K562 (cell line): ENCODE measurements at regions not wholly inside any gene's neighbourhood (a gene's known extent, or its start where the extent isn't known, plus 50 kb on each side); places are given as distances from the start of the nearest gene placed in this dataset.

Experiments
- ATAC-seq: fragments of 200-7000 bp; cut with Tn5 transposase; 3 replicates; pipeline ENCODE4 v1.9.1; 2020; ENCODE audit warnings: moderate library complexity
- BruUV-seq: library from RNA; stranded (reverse); fragments of 400-500 nt; replicated peaks from 2 replicates; lab custom pipeline; 2021; lab: Mats Ljungman, UMichigan
- CTCF ChIA-PET: fragments of 300-600 bp; formaldehyde crosslinking; extraction: SDS; loops from one replicate; lab custom pipeline; 2021; ENCODE audit warnings: low intra/inter-chr PET ratio; lab: Yijun Ruan, JAX
- POLR2A ChIA-PET: fragments of 300-600, 350-650 bp; sonication (Branson Sonifier 250); formaldehyde crosslinking; extraction: SDS; loops from one replicate; lab custom pipeline; 2021; ENCODE audit warnings: antibody characterized with exemption, inconsistent platforms; lab: Yijun Ruan, JAX
- DNase-seq, 4 experiments: peaks; one replicate each; pipeline versions ENCODE4 v3.0.0 to v3.0.0-alpha.2; 2011 to 2018; ENCODE audit warnings: low spot score in 3 of 4, mixed read lengths in 3 of 4; ENCODE audit errors: extremely low read depth in 1 of 4
- FAIRE-seq: peaks from 2 replicates; lab custom pipeline; 2011; peaks lifted over from hg19 to GRCh38; lab: Jason Lieb, UNC
- H2AFZ ChIP-seq: 2 replicates; pipeline ENCODE4 v1.6.0; 2011; ENCODE audit warnings: low read depth, low read length, control low read depth, inconsistent platforms
- H3K27ac ChIP-seq: fragments of 200-600 bp; 3 replicates; pipeline ENCODE4 v1.8.0; 2011; ENCODE audit warnings: low read depth, mild to moderate bottlenecking, control low read depth, inconsistent platforms, low read length, moderate library complexity, mixed read lengths; ENCODE audit errors: extremely low read depth
- H3K27me3 ChIP-seq, 2 experiments: fragments of 300-600 bp in 1 of 2; 2 replicates in 1 of 2; 3 replicates in 1 of 2; pipeline versions ENCODE4 v1.6.0 to v1.8.0; 2011; ENCODE audit warnings: inconsistent platforms in 2 of 2, low read length in 2 of 2, mild to moderate bottlenecking in 1 of 2, mixed read lengths in 1 of 2, moderate library complexity in 1 of 2; ENCODE audit not compliant: control insufficient read depth in 2 of 2, insufficient read depth in 2 of 2
- H3K36me3 ChIP-seq: fragments of 300-600 bp; 3 replicates; pipeline ENCODE4 v1.8.0; 2011; ENCODE audit warnings: mild to moderate bottlenecking, low read length, inconsistent platforms; ENCODE audit not compliant: control insufficient read depth, insufficient read depth
- H3K4me1 ChIP-seq, 2 experiments: fragments of 200-600 bp in 1 of 2; replicated peaks in 1 of 2; 2 replicates in 1 of 2; 3 replicates in 1 of 2; pipeline versions ENCODE4 v1.5.1 to v1.8.0; 2011; ENCODE audit warnings: inconsistent platforms in 2 of 2, low read length in 2 of 2, mild to moderate bottlenecking in 1 of 2, mixed read lengths in 1 of 2, moderate library complexity in 1 of 2; ENCODE audit not compliant: control insufficient read depth in 2 of 2, insufficient read depth in 2 of 2
- H3K4me2 ChIP-seq: 2 replicates; pipeline ENCODE4 v1.6.1; 2011; ENCODE audit warnings: low read length, control low read depth, inconsistent platforms, mixed read lengths; ENCODE audit not compliant: insufficient read depth
- H3K4me3 ChIP-seq: fragments of 200-600 bp; sonication (generic), shearing (Covaris generic); 2 replicates; pipeline ENCODE4 v1.5.1; 2016; ENCODE audit warnings: control low read depth, inconsistent platforms
- H3K79me2 ChIP-seq: fragments of 200-600 bp; 3 replicates; pipeline ENCODE4 v1.8.0; 2011; ENCODE audit warnings: low read length, inconsistent platforms; ENCODE audit not compliant: control insufficient read depth, insufficient read depth
- H3K9ac ChIP-seq, 2 experiments: 2 replicates each; pipeline versions ENCODE4 v1.6.0 to v1.6.1; 2011; ENCODE audit warnings: low read depth in 2 of 2, low read length in 2 of 2, control low read depth in 1 of 2, inconsistent platforms in 1 of 2, mild to moderate bottlenecking in 1 of 2, mixed read lengths in 1 of 2; ENCODE audit not compliant: insufficient read depth in 1 of 2
- H3K9me1 ChIP-seq: one replicate; pipeline ENCODE4 v1.6.0; 2011; ENCODE audit warnings: inconsistent platforms, mild to moderate bottlenecking, low read length, moderate library complexity; ENCODE audit not compliant: control insufficient read depth, insufficient read depth
- H3K9me3 ChIP-seq: replicated peaks from 2 replicates; pipeline ENCODE4 v1.5.1; 2011; ENCODE audit warnings: low read depth, low read length, inconsistent platforms; ENCODE audit not compliant: control insufficient read depth, insufficient read depth
- H4K20me1 ChIP-seq: replicated peaks from 2 replicates; pipeline ENCODE4 v1.6.1; 2011; ENCODE audit warnings: low read length, inconsistent platforms, mixed read lengths; ENCODE audit not compliant: control insufficient read depth, insufficient read depth
- BRF1 ChIP-seq: IDR thresholded peaks from 3 replicates; pipeline ENCODE4 v1.6.1; 2011; ENCODE audit warnings: borderline replicate concordance, mild to moderate bottlenecking; ENCODE audit not compliant: insufficient read length; ENCODE audit errors: extremely low read depth
- DACH1 ChIP-seq: fragments of 450-650 bp; IDR thresholded peaks from 2 replicates; pipeline ENCODE4 v1.6.1; 2018; ENCODE audit not compliant: partially characterized antibody
- ETV5 ChIP-seq: sonication (generic); formaldehyde crosslinking; IDR thresholded peaks from 2 replicates; pipeline ENCODE4 v1.4.0; 2020; ENCODE audit warnings: low read depth, mild to moderate bottlenecking, missing genetic modification reagents
- HSF4 ChIP-seq: fragments of 250-450 bp; sonication (Bioruptor Pico); IDR thresholded peaks from 2 replicates; pipeline ENCODE4 v2.1.2; 2022; ENCODE audit warnings: mild to moderate bottlenecking, moderate library complexity, borderline replicate concordance
- RBFOX2 ChIP-seq: fragments of 200-400 bp; formaldehyde crosslinking; IDR thresholded peaks from 2 replicates; pipeline ENCODE4 v1.6.1; 2017; ENCODE audit warnings: low read depth, mild to moderate bottlenecking, low read length, moderate library complexity
- RHOXF2B ChIP-seq: fragments of 250-450 bp; sonication (Bioruptor Pico); conservative IDR thresholded peaks from 2 replicates; pipeline ENCODE4 v1.5.1; 2021
- SRSF1 ChIP-seq: fragments of 200-400 bp; formaldehyde crosslinking; IDR thresholded peaks from 2 replicates; pipeline ENCODE4 v1.6.1; 2017; ENCODE audit warnings: mild to moderate bottlenecking, low read depth, low read length, moderate library complexity
- WGBS: fragments of 100-300 bp; shearing (Covaris generic); methylation state at CpG from one replicate; pipeline ENCODE4 v1.1.6; 2016; ENCODE audit warnings: low coverage, mixed read lengths; ENCODE audit not compliant: insufficient coverage; ENCODE audit errors: missing lambda C conversion rate; 5-methylcytosine and 5-hydroxymethylcytosine counted together
- in situ Hi-C: fragments of 300-500 bp; cut with MboI; formaldehyde crosslinking; loops from 4 replicates; pipeline ENCODE4 v1.15.0; 2018; ENCODE audit warnings: inconsistent platforms, mixed read lengths
- intact Hi-C: fragments of 100-400 bp; cut with micrococcal nuclease; formaldehyde crosslinking; loops from 2 replicates; pipeline ENCODE4 v1.14.2; 2022
- TF ChIP-seq, protein P1 (sequence below): sonication (generic); formaldehyde crosslinking; IDR thresholded peaks from 2 replicates; pipeline ENCODE4 v1.9.0; 2022; ENCODE audit warnings: mild to moderate bottlenecking, missing genetic modification reagents
- TF ChIP-seq, protein P2 (sequence below): fragments of 250-450 bp; sonication (Bioruptor Pico); IDR thresholded peaks from 2 replicates; pipeline ENCODE4 v1.6.1; 2021; ENCODE audit warnings: mild to moderate bottlenecking
- TF ChIP-seq, protein P3 (sequence below), 2 experiments: fragments of 450-650 bp in 1 of 2; IDR thresholded peaks; 2 replicates each; pipeline ENCODE4 v1.6.1; 2011 to 2017; ENCODE audit warnings: low read depth in 2 of 2, antibody characterized with exemption in 1 of 2, borderline replicate concordance in 1 of 2, low read length in 1 of 2, mild to moderate bottlenecking in 1 of 2, mixed read lengths in 1 of 2; ENCODE audit not compliant: control insufficient read depth in 1 of 2

DNA sequence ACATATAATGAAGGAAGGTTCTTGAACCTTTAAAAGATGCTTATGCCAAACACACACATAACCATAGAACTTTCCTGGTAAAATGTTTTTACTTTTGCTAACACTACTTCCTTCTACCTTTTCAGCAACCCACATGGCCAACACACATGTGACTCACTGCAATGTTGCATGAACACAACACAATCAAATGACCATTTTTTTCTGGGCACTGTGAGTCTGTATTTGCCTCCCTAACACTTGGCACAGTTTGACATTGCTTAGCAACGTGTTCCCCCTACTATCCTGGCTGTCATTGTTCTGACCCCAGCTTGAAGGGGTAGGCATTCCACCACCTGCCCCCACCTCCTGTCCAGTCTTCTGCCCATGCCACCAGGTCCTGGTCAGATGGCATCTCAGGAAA, 169.4 kb upstream of the PRNP start:
- BruUV-seq, result no TSS peak
- Histone ChIP-seq H3K9ac (no peak overlapping the region), H3K9me1 (no peaks in the 10 kb centered on the region), H3K4me2 (no peak overlapping the region), H2AFZ (no peak overlapping the region), H3K9me3 (no peaks in the 10 kb centered on the region), H3K27me3 (peaks cover 0 to 6% of the 10 kb centered on the region in 2 experiments; a peak in 1 of 5 replicates), H3K36me3 (no peaks in the 10 kb centered on the region), H3K79me2 (no peaks in the 10 kb centered on the region), H3K4me3 (no peak overlapping the region), H4K20me1 (no peaks in the 10 kb centered on the region), H3K4me1 (no peaks in the 10 kb centered on the region), H3K27ac (no peak overlapping the region)
- in situ Hi-C loops, result no loop called here
- FAIRE-seq (no peak), DNase-seq (no peak), ATAC-seq (no peak)
- ChIA-PET POLR2A (no interaction called here), CTCF (no interaction called here)
- WGBS, result 0% methylated on average over 1 of the region's 1 CpG
- intact Hi-C loops, result no loop called here
- no peak for TF ChIP-seq BRF1
- TF ChIP-seq RHOXF2B (CRISPR knock-in tag), result no peak
- no peak for TF ChIP-seq RBFOX2
- TF ChIP-seq, protein P1, sequence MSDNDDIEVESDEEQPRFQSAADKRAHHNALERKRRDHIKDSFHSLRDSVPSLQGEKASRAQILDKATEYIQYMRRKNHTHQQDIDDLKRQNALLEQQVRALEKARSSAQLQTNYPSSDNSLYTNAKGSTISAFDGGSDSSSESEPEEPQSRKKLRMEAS, result no peak
- TF ChIP-seq, protein P2, sequence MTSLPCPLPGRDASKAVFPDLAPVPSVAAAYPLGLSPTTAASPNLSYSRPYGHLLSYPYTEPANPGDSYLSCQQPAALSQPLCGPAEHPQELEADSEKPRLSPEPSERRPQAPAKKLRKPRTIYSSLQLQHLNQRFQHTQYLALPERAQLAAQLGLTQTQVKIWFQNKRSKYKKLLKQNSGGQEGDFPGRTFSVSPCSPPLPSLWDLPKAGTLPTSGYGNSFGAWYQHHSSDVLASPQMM, result no peak
- no peak for TF ChIP-seq HSF4 (CRISPR knock-in tag)
- no peak for TF ChIP-seq SRSF1
- no peak for TF ChIP-seq ETV5 (CRISPR knock-in tag)
- TF ChIP-seq DACH1, result no peak
- TF ChIP-seq, protein P3, sequence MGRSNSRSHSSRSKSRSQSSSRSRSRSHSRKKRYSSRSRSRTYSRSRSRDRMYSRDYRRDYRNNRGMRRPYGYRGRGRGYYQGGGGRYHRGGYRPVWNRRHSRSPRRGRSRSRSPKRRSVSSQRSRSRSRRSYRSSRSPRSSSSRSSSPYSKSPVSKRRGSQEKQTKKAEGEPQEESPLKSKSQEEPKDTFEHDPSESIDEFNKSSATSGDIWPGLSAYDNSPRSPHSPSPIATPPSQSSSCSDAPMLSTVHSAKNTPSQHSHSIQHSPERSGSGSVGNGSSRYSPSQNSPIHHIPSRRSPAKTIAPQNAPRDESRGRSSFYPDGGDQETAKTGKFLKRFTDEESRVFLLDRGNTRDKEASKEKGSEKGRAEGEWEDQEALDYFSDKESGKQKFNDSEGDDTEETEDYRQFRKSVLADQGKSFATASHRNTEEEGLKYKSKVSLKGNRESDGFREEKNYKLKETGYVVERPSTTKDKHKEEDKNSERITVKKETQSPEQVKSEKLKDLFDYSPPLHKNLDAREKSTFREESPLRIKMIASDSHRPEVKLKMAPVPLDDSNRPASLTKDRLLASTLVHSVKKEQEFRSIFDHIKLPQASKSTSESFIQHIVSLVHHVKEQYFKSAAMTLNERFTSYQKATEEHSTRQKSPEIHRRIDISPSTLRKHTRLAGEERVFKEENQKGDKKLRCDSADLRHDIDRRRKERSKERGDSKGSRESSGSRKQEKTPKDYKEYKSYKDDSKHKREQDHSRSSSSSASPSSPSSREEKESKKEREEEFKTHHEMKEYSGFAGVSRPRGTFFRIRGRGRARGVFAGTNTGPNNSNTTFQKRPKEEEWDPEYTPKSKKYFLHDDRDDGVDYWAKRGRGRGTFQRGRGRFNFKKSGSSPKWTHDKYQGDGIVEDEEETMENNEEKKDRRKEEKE (IDR thresholded peaks at IDR 0.05; ENCODE audit: borderline replicate concordance in 1 of 2, control insufficient read depth in 1 of 2, low read depth in 2 of 2, low read length in 1 of 2), result no peak
